BJ (cell line): ENCODE measurements at regions not wholly inside any gene's neighbourhood (a gene's known extent, or its start where the extent isn't known, plus 50 kb on each side); places are given as distances from the start of the nearest gene placed in this dataset.

Experiments used
- CTCF ChIA-PET: fragments of 350-600 bp; formaldehyde crosslinking; extraction: SDS; loops from one replicate; lab custom pipeline; 2021; ENCODE audit warnings: antibody characterized with exemption, inconsistent platforms; lab: Yijun Ruan, JAX
- POLR2A ChIA-PET: fragments of 300-600 bp; sonication (Branson Sonifier 250); formaldehyde crosslinking; extraction: SDS; loops from one replicate; lab custom pipeline; 2021; ENCODE audit warnings: antibody characterized with exemption; lab: Charles Lee
- DNase-seq: peaks from one replicate; pipeline ENCODE4 v3.0.0-alpha.2; 2011; ENCODE audit warnings: low read depth
- H3K27me3 ChIP-seq: 2 replicates; pipeline ENCODE4 v1.6.0; 2011; ENCODE audit warnings: low read length; ENCODE audit not compliant: control insufficient read depth, insufficient read depth
- H3K36me3 ChIP-seq: 2 replicates; pipeline ENCODE4 v1.5.1; 2011; ENCODE audit warnings: low read length; ENCODE audit not compliant: control insufficient read depth, insufficient read depth
- H3K4me3 ChIP-seq: 2 replicates; pipeline ENCODE4 v1.5.1; 2011; ENCODE audit warnings: low read depth, mild to moderate bottlenecking, control low read depth, low read length
- TF ChIP-seq, protein P1 (sequence below): IDR thresholded peaks from 2 replicates; pipeline ENCODE4 v1.5.1; 2011; ENCODE audit warnings: low read depth, mild to moderate bottlenecking, control low read depth, inconsistent platforms, low read length, moderate library complexity; ENCODE audit not compliant: insufficient read depth

DNA sequence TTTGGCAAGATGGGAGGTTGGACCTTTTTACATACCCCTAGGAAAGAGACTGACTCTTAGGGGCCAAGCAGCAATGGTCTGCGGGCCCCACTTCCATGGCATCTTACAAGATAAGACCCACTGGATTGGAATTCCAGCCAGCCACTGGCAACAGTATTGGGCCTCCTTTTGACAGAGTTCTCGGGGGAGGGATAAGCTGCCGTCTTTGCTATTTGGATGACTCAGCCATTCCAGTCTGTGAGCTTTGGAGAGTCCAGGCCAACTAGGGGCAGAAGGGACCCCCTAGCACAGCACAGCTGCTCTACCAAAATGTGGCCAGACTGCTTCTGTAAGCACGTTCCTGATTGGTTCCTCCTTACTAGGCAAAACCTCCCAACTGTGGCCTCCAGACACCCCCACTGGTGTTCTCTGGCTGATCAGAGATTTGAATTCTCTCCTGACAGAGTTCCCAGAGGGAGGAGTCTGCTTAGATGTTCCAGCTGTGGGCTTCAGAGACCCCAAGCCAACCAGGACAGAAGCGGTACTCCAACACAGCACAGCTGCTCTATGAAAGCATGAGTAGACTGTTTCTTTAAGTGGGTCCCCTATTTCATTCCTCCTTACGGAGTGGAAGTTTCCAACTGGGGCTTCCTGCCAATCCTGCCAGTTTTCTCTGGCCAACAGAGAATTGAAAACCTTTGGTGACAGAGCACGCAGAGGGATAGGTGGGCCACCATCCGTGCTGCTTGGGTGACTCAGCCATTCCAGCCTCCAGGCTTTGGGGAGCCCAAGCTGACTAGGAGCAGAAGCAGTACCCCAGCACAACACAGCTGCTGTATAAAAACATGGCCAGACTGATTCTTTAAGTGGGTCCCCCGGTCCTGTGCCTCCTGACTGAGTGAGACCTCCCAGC is 672.1 kb upstream of the RIOK2 start:
- DNase-seq, result no peak
- ChIA-PET CTCF (interaction anchor here (0.5 to 1.1 kb wide), 2 partner anchors 13 to 180 kb away, joined by 3 to 4 read pairs; no protein-coding TSS in a partner anchor), POLR2A (no interaction called here)

DNA sequence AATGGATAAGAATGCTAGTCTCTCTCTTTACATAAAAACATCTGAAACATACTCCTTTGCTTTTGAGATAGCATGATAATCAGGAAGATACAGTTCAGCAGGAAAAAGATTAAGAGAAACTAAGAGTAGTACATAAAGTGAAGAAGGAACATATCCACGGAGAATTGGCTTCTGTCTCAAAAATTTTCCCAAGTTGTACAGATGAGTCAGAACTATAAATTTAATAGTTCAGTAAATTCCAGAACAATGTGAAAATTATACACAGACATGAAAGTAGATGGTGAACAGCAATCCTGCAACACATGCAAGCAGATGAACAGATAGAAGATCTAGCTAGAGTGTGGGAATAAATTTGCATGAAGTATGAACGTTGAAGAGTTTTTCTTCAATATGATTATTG is 691.4 kb upstream of the RIOK2 start:
- H3K36me3 ChIP-seq, result no peaks in the 10 kb centered on the region
- CTCF ChIA-PET, result no interaction called here
- peak; percentile 45 for DNase-seq
- POLR2A ChIA-PET, result interaction anchor here (0.5 kb wide), 1 partner anchor 16 kb away, joined by 14 read pairs; no protein-coding TSS in a partner anchor
- TF ChIP-seq, protein P1, sequence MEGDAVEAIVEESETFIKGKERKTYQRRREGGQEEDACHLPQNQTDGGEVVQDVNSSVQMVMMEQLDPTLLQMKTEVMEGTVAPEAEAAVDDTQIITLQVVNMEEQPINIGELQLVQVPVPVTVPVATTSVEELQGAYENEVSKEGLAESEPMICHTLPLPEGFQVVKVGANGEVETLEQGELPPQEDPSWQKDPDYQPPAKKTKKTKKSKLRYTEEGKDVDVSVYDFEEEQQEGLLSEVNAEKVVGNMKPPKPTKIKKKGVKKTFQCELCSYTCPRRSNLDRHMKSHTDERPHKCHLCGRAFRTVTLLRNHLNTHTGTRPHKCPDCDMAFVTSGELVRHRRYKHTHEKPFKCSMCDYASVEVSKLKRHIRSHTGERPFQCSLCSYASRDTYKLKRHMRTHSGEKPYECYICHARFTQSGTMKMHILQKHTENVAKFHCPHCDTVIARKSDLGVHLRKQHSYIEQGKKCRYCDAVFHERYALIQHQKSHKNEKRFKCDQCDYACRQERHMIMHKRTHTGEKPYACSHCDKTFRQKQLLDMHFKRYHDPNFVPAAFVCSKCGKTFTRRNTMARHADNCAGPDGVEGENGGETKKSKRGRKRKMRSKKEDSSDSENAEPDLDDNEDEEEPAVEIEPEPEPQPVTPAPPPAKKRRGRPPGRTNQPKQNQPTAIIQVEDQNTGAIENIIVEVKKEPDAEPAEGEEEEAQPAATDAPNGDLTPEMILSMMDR, result no peak
- H3K27me3 ChIP-seq, result no peaks in the 10 kb centered on the region
- H3K4me3 ChIP-seq, result no peak overlapping the region

More for the DNA sequence above, 672.1 kb upstream of the RIOK2 start:
- no peak overlapping the region for H3K4me3 ChIP-seq
- no peaks in the 10 kb centered on the region for H3K27me3 ChIP-seq
- TF ChIP-seq, protein P1, result no peak
- no peaks in the 10 kb centered on the region for H3K36me3 ChIP-seq

DNA sequence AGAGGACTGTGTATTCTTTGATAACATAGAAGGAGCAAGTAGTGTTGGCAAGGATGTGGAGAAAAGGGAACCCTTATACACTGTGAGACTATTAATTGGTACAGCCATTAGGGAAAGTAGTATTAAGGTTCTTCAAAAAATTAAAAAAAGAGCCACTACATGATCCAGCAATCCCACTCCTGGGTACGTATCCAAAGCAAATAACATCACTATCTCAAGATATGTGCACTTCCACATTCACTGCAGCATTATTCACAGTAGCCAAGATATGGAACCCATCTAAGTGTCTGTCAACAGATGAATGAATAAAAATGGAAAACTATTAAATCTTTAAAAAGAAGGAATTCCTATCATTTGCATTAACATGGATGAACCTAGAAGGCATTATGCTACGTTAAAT is 693.2 kb upstream of the RIOK2 start:
- ChIA-PET POLR2A (no interaction called here), CTCF (no interaction called here)
- Histone ChIP-seq H3K27me3 (no peaks in the 10 kb centered on the region), H3K36me3 (no peaks in the 10 kb centered on the region), H3K4me3 (no peak overlapping the region)
- DNase-seq, result no peak
- TF ChIP-seq, protein P1, result no peak

DNA sequence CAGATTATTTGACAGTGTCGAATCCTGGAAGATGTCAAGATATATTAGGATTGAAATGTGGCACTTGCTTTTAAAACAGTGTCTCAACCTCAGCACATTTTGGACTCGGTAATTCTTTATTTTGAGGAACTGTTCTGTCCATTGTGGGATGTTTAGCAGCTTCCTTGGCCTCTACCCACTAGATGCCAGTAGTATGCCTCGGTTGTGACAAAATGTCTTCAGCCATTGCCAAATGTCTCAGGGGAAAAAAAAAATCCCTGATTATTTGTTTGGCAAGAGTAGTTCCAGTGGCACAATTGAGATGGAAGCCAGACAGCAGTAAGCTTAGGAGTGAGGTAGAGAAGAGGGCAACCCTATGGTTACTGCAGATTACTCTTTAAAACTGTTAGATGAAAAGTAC is 694.5 kb upstream of the RIOK2 start:
- POLR2A ChIA-PET, result no interaction called here

DNA sequence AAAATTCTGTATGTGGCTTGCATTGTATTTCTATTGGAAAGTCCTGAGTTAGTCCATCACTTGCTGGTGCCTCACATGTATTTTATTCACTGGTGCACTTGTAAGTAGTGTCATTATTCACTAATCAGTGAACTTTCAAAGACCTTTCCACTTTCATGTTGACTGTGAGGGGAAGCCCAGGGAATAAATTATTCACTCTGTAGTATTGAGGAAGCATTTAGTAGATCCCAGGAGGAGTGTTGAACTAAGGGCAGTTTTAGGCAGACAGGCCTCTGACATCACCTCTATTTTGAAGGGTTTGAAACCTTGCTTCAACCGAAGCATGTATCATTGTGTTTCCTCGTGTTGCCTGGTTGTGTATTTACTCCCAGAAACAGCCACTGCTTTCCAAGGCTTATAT is 705.4 kb upstream of the RIOK2 start:
- no peak for DNase-seq
- Histone ChIP-seq H3K27me3 (no peaks in the 10 kb centered on the region), H3K36me3 (no peaks in the 10 kb centered on the region), H3K4me3 (no peak overlapping the region)
- TF ChIP-seq, protein P1, result no peak
- ChIA-PET CTCF (no interaction called here), POLR2A (no interaction called here)

More for the DNA sequence above, 694.5 kb upstream of the RIOK2 start:
- CTCF ChIA-PET, result interaction anchor here (0.6 kb wide), 2 partner anchors 648 to 702 kb away, joined by 3 to 5 read pairs; no protein-coding TSS in a partner anchor
- TF ChIP-seq, protein P1, result no peak
- Histone ChIP-seq H3K36me3 (no peaks in the 10 kb centered on the region), H3K27me3 (no peaks in the 10 kb centered on the region), H3K4me3 (no peak overlapping the region)
- no peak for DNase-seq
